ENCODE measurements at regions not wholly inside any gene's neighbourhood (a gene's known extent, or its start where the extent isn't known, plus 50 kb on each side); places are given as distances from the start of the nearest gene placed in this dataset.

DNA sequence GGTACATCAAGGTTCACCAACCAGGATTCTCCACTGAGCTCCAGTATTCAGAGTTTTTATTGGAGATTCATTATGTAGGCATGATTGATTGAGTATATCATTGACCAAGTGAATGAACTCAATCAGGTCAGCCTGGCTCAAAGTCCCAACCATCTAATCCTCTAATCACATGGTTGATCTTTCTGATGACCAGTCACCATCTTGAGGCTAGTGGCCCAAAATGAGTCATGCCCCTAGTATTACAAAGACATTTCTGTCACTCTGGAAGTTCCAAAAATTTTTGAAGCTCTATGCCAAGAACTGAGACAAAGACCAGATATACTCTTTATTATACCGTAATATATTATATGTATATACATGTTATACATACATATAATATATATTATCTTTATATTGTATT, 75.9 kb upstream of the ATF7IP start:
- no peaks in the 10 kb centered on the region for H3K4me1 ChIP-seq (ENCODE audit: control insufficient read depth, insufficient read depth, low read length)
- no peaks in the 10 kb centered on the region for H3K36me3 ChIP-seq (ENCODE audit: control insufficient read depth, insufficient read depth, low read length)
- H3K9me3 ChIP-seq (replicated peaks; ENCODE audit: control insufficient read depth, low read depth, low read length), result peaks cover 16% of the 10 kb centered on the region
- no peak overlapping the region for H3K27ac ChIP-seq (ENCODE audit: low read length)
- H3K4me3 ChIP-seq (ENCODE audit: low read length), result no peak overlapping the region
- DNase-seq, result no peak
- H3K27me3 ChIP-seq (ENCODE audit: control insufficient read depth, insufficient read depth, low read length), result no peaks in the 10 kb centered on the region
- WGBS (ENCODE audit: insufficient coverage), result no CpG with 5 or more reads among the region's 1 CpG

DNA sequence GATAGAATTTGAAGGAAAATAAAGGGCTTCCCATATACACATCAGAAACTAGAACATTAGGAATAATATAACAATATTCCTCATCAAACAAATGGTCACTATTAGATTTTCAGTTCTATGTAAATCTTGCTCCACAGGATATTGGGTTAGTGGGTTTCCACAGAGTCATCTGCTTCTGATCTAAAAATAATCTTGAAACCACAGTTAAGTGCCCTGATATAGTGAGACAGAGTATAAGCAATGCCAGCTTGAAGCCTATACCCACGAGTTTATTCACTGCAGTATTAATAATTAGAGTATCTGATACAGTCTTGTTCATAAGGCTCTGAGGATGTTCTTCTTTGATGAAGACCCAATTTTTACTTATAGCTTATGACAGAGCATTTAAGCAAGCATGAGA, 74.5 kb upstream of the ATF7IP start:
- Histone ChIP-seq H3K27me3 (ENCODE audit: control insufficient read depth, insufficient read depth, low read length) (no peaks in the 10 kb centered on the region), H3K36me3 (ENCODE audit: control insufficient read depth, insufficient read depth, low read length) (no peaks in the 10 kb centered on the region), H3K27ac (ENCODE audit: low read length) (no peak overlapping the region), H3K9me3 (replicated peaks; ENCODE audit: control insufficient read depth, low read depth, low read length) (peaks cover 16% of the 10 kb centered on the region), H3K4me3 (ENCODE audit: low read length) (no peak overlapping the region), H3K4me1 (ENCODE audit: control insufficient read depth, insufficient read depth, low read length) (no peaks in the 10 kb centered on the region)
- no CpG with 5 or more reads among the region's 1 CpG for WGBS (ENCODE audit: insufficient coverage)
- no peak for DNase-seq

- Histone ChIP-seq H3K4me1 (ENCODE audit: control insufficient read depth, insufficient read depth, low read length) (no peaks in the 10 kb centered on the region), H3K27me3 (ENCODE audit: control insufficient read depth, insufficient read depth, low read length) (no peaks in the 10 kb centered on the region), H3K27ac (ENCODE audit: low read length) (no peak overlapping the region), H3K4me3 (ENCODE audit: low read length) (no peak overlapping the region), H3K36me3 (ENCODE audit: control insufficient read depth, insufficient read depth, low read length) (no peaks in the 10 kb centered on the region), H3K9me3 (replicated peaks; ENCODE audit: control insufficient read depth, low read depth, low read length) (peaks cover 12% of the 10 kb centered on the region)
- peak; percentile 32 for DNase-seq
These were observed 61.8 kb upstream of the ATF7IP start for GRCh38 chr12:14303661-14304155.

- WGBS (ENCODE audit: insufficient coverage), result no CpG with 5 or more reads among the region's 3 CpGs
- Histone ChIP-seq H3K27ac (ENCODE audit: low read length) (no peak overlapping the region), H3K4me3 (ENCODE audit: low read length) (no peak overlapping the region), H3K27me3 (ENCODE audit: control insufficient read depth, insufficient read depth, low read length) (no peaks in the 10 kb centered on the region), H3K4me1 (ENCODE audit: control insufficient read depth, insufficient read depth, low read length) (no peaks in the 10 kb centered on the region), H3K36me3 (ENCODE audit: control insufficient read depth, insufficient read depth, low read length) (no peaks in the 10 kb centered on the region), H3K9me3 (replicated peaks; ENCODE audit: control insufficient read depth, low read depth, low read length) (no peaks in the 10 kb centered on the region)
- DNase-seq, result no peak
These were observed 58.5 kb upstream of the ATF7IP start for GRCh38 chr12:14307004-14307403.

- WGBS (ENCODE audit: insufficient coverage), result no CpG with 5 or more reads among the region's 4 CpGs
- no peaks in the 10 kb centered on the region for H3K9me3 ChIP-seq (replicated peaks; ENCODE audit: control insufficient read depth, low read depth, low read length)
- H3K4me3 ChIP-seq (ENCODE audit: low read length), result no peak overlapping the region
- no peak overlapping the region for H3K27ac ChIP-seq (ENCODE audit: low read length)
- H3K36me3 ChIP-seq (ENCODE audit: control insufficient read depth, insufficient read depth, low read length), result no peaks in the 10 kb centered on the region
- no peaks in the 10 kb centered on the region for H3K4me1 ChIP-seq (ENCODE audit: control insufficient read depth, insufficient read depth, low read length)
- no peaks in the 10 kb centered on the region for H3K27me3 ChIP-seq (ENCODE audit: control insufficient read depth, insufficient read depth, low read length)
- DNase-seq, result no peak
These were observed 57.0 kb upstream of the ATF7IP start for GRCh38 chr12:14308516-14308915.

GRCh38 chr12:14310866-14311265, 54.6 kb upstream of the ATF7IP start:
- peak; percentile 27 for DNase-seq
- Histone ChIP-seq H3K36me3 (ENCODE audit: control insufficient read depth, insufficient read depth, low read length) (no peaks in the 10 kb centered on the region), H3K9me3 (replicated peaks; ENCODE audit: control insufficient read depth, low read depth, low read length) (no peaks in the 10 kb centered on the region), H3K27ac (ENCODE audit: low read length) (no peak overlapping the region), H3K4me1 (ENCODE audit: control insufficient read depth, insufficient read depth, low read length) (no peaks in the 10 kb centered on the region), H3K27me3 (ENCODE audit: control insufficient read depth, insufficient read depth, low read length) (no peaks in the 10 kb centered on the region), H3K4me3 (ENCODE audit: low read length) (no peak overlapping the region)
- no CpG with 5 or more reads among the region's 1 CpG for WGBS (ENCODE audit: insufficient coverage)

GRCh38 chr12:14313379-14314138, 51.9 kb upstream of the ATF7IP start:
- no peak overlapping the region for H3K4me3 ChIP-seq (ENCODE audit: low read length)
- no peak overlapping the region for H3K27ac ChIP-seq (ENCODE audit: low read length)
- WGBS (ENCODE audit: insufficient coverage), result 96% methylated on average over 4 of the region's 7 CpGs
- no peaks in the 10 kb centered on the region for H3K9me3 ChIP-seq (replicated peaks; ENCODE audit: control insufficient read depth, low read depth, low read length)
- no peak for DNase-seq
- no peaks in the 10 kb centered on the region for H3K27me3 ChIP-seq (ENCODE audit: control insufficient read depth, insufficient read depth, low read length)
- no peaks in the 10 kb centered on the region for H3K4me1 ChIP-seq (ENCODE audit: control insufficient read depth, insufficient read depth, low read length)
- H3K36me3 ChIP-seq (ENCODE audit: control insufficient read depth, insufficient read depth, low read length), result no peaks in the 10 kb centered on the region

DNA sequence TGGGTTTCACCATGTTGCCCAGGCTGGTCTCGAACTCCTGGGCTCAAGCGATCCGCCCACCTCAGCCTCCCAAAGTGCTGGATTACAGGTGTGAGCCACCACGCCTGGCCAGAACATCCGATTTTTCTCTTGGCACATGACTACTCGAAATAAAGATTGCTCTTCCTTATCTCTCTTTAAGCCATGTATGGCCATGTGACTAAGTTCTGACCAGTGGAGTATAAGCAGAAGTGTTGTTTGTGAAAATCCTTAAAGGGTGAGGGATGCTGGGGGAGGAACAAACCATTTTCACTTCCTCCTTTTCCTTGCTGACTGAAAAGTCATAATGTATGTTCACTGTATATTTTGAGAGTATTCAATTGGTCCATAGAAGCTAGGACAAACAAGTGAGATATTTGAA, 50.7 kb upstream of the ATF7IP start:
- no peaks in the 10 kb centered on the region for H3K9me3 ChIP-seq (replicated peaks; ENCODE audit: control insufficient read depth, low read depth, low read length)
- WGBS (ENCODE audit: insufficient coverage), result 95% methylated on average over 4 of the region's 6 CpGs
- no peaks in the 10 kb centered on the region for H3K27me3 ChIP-seq (ENCODE audit: control insufficient read depth, insufficient read depth, low read length)
- peak; percentile 63 for DNase-seq
- H3K4me1 ChIP-seq (ENCODE audit: control insufficient read depth, insufficient read depth, low read length), result no peaks in the 10 kb centered on the region
- H3K27ac ChIP-seq (ENCODE audit: low read length), result no peak overlapping the region
- no peak overlapping the region for H3K4me3 ChIP-seq (ENCODE audit: low read length)
- H3K36me3 ChIP-seq (ENCODE audit: control insufficient read depth, insufficient read depth, low read length), result no peaks in the 10 kb centered on the region

DNA sequence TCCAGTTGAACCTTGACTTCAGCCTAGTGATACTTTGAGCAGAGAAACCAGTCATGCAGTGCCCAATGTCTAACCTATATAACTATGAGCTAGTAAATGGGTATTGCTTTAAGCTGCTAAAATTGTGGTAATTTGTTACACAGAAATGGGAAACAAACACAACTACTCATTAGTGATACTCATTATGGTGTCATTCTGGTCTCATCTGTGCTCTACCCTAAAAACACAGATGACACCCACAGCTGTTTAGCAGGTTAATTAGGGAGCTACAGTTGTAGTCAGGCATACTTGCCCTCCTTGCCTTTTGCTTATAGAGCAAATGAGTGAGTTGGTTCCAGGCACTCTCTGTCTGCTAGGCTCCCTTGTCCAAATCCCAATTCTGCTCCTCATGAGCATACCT, 50.0 kb upstream of the ATF7IP start:
- Histone ChIP-seq H3K27ac (ENCODE audit: low read length) (no peak overlapping the region), H3K27me3 (ENCODE audit: control insufficient read depth, insufficient read depth, low read length) (no peaks in the 10 kb centered on the region), H3K9me3 (replicated peaks; ENCODE audit: control insufficient read depth, low read depth, low read length) (no peaks in the 10 kb centered on the region), H3K36me3 (ENCODE audit: control insufficient read depth, insufficient read depth, low read length) (no peaks in the 10 kb centered on the region), H3K4me3 (ENCODE audit: low read length) (no peak overlapping the region), H3K4me1 (ENCODE audit: control insufficient read depth, insufficient read depth, low read length) (no peaks in the 10 kb centered on the region)
- DNase-seq, result no peak
